ENCODE measurements at regions not wholly inside any gene's neighbourhood (a gene's known extent, or its start where the extent isn't known, plus 50 kb on each side); places are given as distances from the start of the nearest gene placed in this dataset.

GRCh38 chr2:7666596-7667259 is 749.5 kb downstream of the RNF144A start:
- no peaks in the 10 kb centered on the region for H3K27me3 ChIP-seq (ENCODE audit: insufficient read depth, low read length)
- no peak overlapping the region for H3K4me3 ChIP-seq (ENCODE audit: low read length)
- H3K9me3 ChIP-seq (ENCODE audit: insufficient read depth, low read depth, low read length) = no peaks in the 10 kb centered on the region
- no peaks in the 10 kb centered on the region for H3K36me3 ChIP-seq (ENCODE audit: insufficient read depth, low read depth, low read length)
- no peak overlapping the region for H3K27ac ChIP-seq (ENCODE audit: low read length)
- no peaks in the 10 kb centered on the region for H3K4me1 ChIP-seq (ENCODE audit: insufficient read depth, low read length)
- H3K9ac ChIP-seq (ENCODE audit: low read depth, low read length) = no peak overlapping the region

- Histone ChIP-seq H3K27me3 (ENCODE audit: insufficient read depth, low read length) (no peaks in the 10 kb centered on the region), H3K36me3 (ENCODE audit: insufficient read depth, low read depth, low read length) (no peaks in the 10 kb centered on the region), H3K27ac (ENCODE audit: low read length) (no peak overlapping the region), H3K9me3 (ENCODE audit: insufficient read depth, low read depth, low read length) (no peaks in the 10 kb centered on the region), H3K4me1 (ENCODE audit: insufficient read depth, low read length) (no peaks in the 10 kb centered on the region), H3K9ac (ENCODE audit: low read depth, low read length) (no peak overlapping the region), H3K4me3 (ENCODE audit: low read length) (no peak overlapping the region)
Measured at GRCh38 chr2:7667260-7667757, 750.1 kb downstream of the RNF144A start.

- H3K27ac ChIP-seq (ENCODE audit: low read length) = no peak overlapping the region
- H3K4me1 ChIP-seq (ENCODE audit: insufficient read depth, low read length) = no peaks in the 10 kb centered on the region
- no peaks in the 10 kb centered on the region for H3K27me3 ChIP-seq (ENCODE audit: insufficient read depth, low read length)
- no peaks in the 10 kb centered on the region for H3K36me3 ChIP-seq (ENCODE audit: insufficient read depth, low read depth, low read length)
- H3K9ac ChIP-seq (ENCODE audit: low read depth, low read length) = no peak overlapping the region
- no peaks in the 10 kb centered on the region; the same call in 1 of the 2 replicates for H3K9me3 ChIP-seq (ENCODE audit: insufficient read depth, low read depth, low read length)
- no peak overlapping the region for H3K4me3 ChIP-seq (ENCODE audit: low read length)
Measured at GRCh38 chr2:7670905-7671641, 753.9 kb downstream of the RNF144A start.

- H3K9me3 ChIP-seq (ENCODE audit: insufficient read depth, low read depth, low read length) = no peaks in the 10 kb centered on the region; the same call in 1 of the 2 replicates
- no peaks in the 10 kb centered on the region for H3K27me3 ChIP-seq (ENCODE audit: insufficient read depth, low read length)
- no peak overlapping the region for H3K27ac ChIP-seq (ENCODE audit: low read length)
- H3K9ac ChIP-seq (ENCODE audit: low read depth, low read length) = no peak overlapping the region
- H3K36me3 ChIP-seq (ENCODE audit: insufficient read depth, low read depth, low read length) = no peaks in the 10 kb centered on the region
- H3K4me3 ChIP-seq (ENCODE audit: low read length) = no peak overlapping the region
- H3K4me1 ChIP-seq (ENCODE audit: insufficient read depth, low read length) = no peaks in the 10 kb centered on the region
Measured at GRCh38 chr2:7672027-7672684, 754.9 kb downstream of the RNF144A start.

GRCh38 chr2:7672685-7673071 is 755.5 kb downstream of the RNF144A start:
- no peak overlapping the region for H3K27ac ChIP-seq (ENCODE audit: low read length)
- H3K36me3 ChIP-seq (ENCODE audit: insufficient read depth, low read depth, low read length) = no peaks in the 10 kb centered on the region
- H3K4me3 ChIP-seq (ENCODE audit: low read length) = no peak overlapping the region
- H3K27me3 ChIP-seq (ENCODE audit: insufficient read depth, low read length) = no peaks in the 10 kb centered on the region
- no peaks in the 10 kb centered on the region; the same call in 1 of the 2 replicates for H3K9me3 ChIP-seq (ENCODE audit: insufficient read depth, low read depth, low read length)
- no peaks in the 10 kb centered on the region for H3K4me1 ChIP-seq (ENCODE audit: insufficient read depth, low read length)
- no peak overlapping the region for H3K9ac ChIP-seq (ENCODE audit: low read depth, low read length)

- Histone ChIP-seq H3K4me3 (ENCODE audit: low read length) (no peak overlapping the region), H3K9me3 (ENCODE audit: insufficient read depth, low read depth, low read length) (no peaks in the 10 kb centered on the region; the same call in 1 of the 2 replicates), H3K27me3 (ENCODE audit: insufficient read depth, low read length) (no peaks in the 10 kb centered on the region), H3K27ac (ENCODE audit: low read length) (no peak overlapping the region), H3K4me1 (ENCODE audit: insufficient read depth, low read length) (no peaks in the 10 kb centered on the region), H3K9ac (ENCODE audit: low read depth, low read length) (no peak overlapping the region), H3K36me3 (ENCODE audit: insufficient read depth, low read depth, low read length) (no peaks in the 10 kb centered on the region)
Measured at GRCh38 chr2:7673101-7673500, 755.9 kb downstream of the RNF144A start.

- H3K9me3 ChIP-seq (ENCODE audit: insufficient read depth, low read depth, low read length) = no peaks in the 10 kb centered on the region; the same call in 1 of the 2 replicates
- H3K36me3 ChIP-seq (ENCODE audit: insufficient read depth, low read depth, low read length) = no peaks in the 10 kb centered on the region
- no peak overlapping the region for H3K27ac ChIP-seq (ENCODE audit: low read length)
- no peaks in the 10 kb centered on the region for H3K27me3 ChIP-seq (ENCODE audit: insufficient read depth, low read length)
- H3K9ac ChIP-seq (ENCODE audit: low read depth, low read length) = no peak overlapping the region
- no peaks in the 10 kb centered on the region for H3K4me1 ChIP-seq (ENCODE audit: insufficient read depth, low read length)
- H3K4me3 ChIP-seq (ENCODE audit: low read length) = no peak overlapping the region
Measured at GRCh38 chr2:7673853-7674252, 756.6 kb downstream of the RNF144A start.

GRCh38 chr2:7674606-7675005 is 757.4 kb downstream of the RNF144A start:
- no peaks in the 10 kb centered on the region; the same call in 1 of the 2 replicates for H3K9me3 ChIP-seq (ENCODE audit: insufficient read depth, low read depth, low read length)
- no peak overlapping the region for H3K27ac ChIP-seq (ENCODE audit: low read length)
- no peak overlapping the region for H3K9ac ChIP-seq (ENCODE audit: low read depth, low read length)
- H3K36me3 ChIP-seq (ENCODE audit: insufficient read depth, low read depth, low read length) = no peaks in the 10 kb centered on the region
- no peak overlapping the region for H3K4me3 ChIP-seq (ENCODE audit: low read length)
- H3K4me1 ChIP-seq (ENCODE audit: insufficient read depth, low read length) = no peaks in the 10 kb centered on the region
- H3K27me3 ChIP-seq (ENCODE audit: insufficient read depth, low read length) = no peaks in the 10 kb centered on the region

- H3K4me1 ChIP-seq (ENCODE audit: insufficient read depth, low read length) = no peaks in the 10 kb centered on the region
- no peak overlapping the region for H3K9ac ChIP-seq (ENCODE audit: low read depth, low read length)
- no peak overlapping the region for H3K4me3 ChIP-seq (ENCODE audit: low read length)
- no peaks in the 10 kb centered on the region for H3K36me3 ChIP-seq (ENCODE audit: insufficient read depth, low read depth, low read length)
- H3K27me3 ChIP-seq (ENCODE audit: insufficient read depth, low read length) = no peaks in the 10 kb centered on the region
- H3K9me3 ChIP-seq (ENCODE audit: insufficient read depth, low read depth, low read length) = no peaks in the 10 kb centered on the region; the same call in 1 of the 2 replicates
- H3K27ac ChIP-seq (ENCODE audit: low read length) = no peak overlapping the region
Measured at GRCh38 chr2:7676714-7677113, 759.5 kb downstream of the RNF144A start.

GRCh38 chr2:7681881-7682461 is 764.8 kb downstream of the RNF144A start:
- no peak overlapping the region for H3K9ac ChIP-seq (ENCODE audit: low read depth, low read length)
- no peaks in the 10 kb centered on the region for H3K4me1 ChIP-seq (ENCODE audit: insufficient read depth, low read length)
- no peaks in the 10 kb centered on the region for H3K9me3 ChIP-seq (ENCODE audit: insufficient read depth, low read depth, low read length)
- no peaks in the 10 kb centered on the region for H3K36me3 ChIP-seq (ENCODE audit: insufficient read depth, low read depth, low read length)
- no peaks in the 10 kb centered on the region for H3K27me3 ChIP-seq (ENCODE audit: insufficient read depth, low read length)
- H3K27ac ChIP-seq (ENCODE audit: low read length) = no peak overlapping the region
- no peak overlapping the region for H3K4me3 ChIP-seq (ENCODE audit: low read length)

- no peak overlapping the region for H3K4me3 ChIP-seq (ENCODE audit: low read length)
- no peaks in the 10 kb centered on the region for H3K9me3 ChIP-seq (ENCODE audit: insufficient read depth, low read depth, low read length)
- H3K4me1 ChIP-seq (ENCODE audit: insufficient read depth, low read length) = no peaks in the 10 kb centered on the region
- H3K36me3 ChIP-seq (ENCODE audit: insufficient read depth, low read depth, low read length) = no peaks in the 10 kb centered on the region
- H3K9ac ChIP-seq (ENCODE audit: low read depth, low read length) = no peak overlapping the region
- H3K27me3 ChIP-seq (ENCODE audit: insufficient read depth, low read length) = no peaks in the 10 kb centered on the region
- no peak overlapping the region for H3K27ac ChIP-seq (ENCODE audit: low read length)
Measured at GRCh38 chr2:7683196-7683595, 766.0 kb downstream of the RNF144A start.
